Naive thymus-derived CD4-positive, alpha-beta T cell (primary cell): ENCODE measurements at regions not wholly inside any gene's neighbourhood (a gene's known extent, or its start where the extent isn't known, plus 50 kb on each side); places are given as distances from the start of the nearest gene placed in this dataset.

Source experiments
- ATAC-seq: fragments of 150-1000 bp; cut with Tn5 transposase; 2 replicates; pipeline ENCODE4 v1.10.0; 2021; ENCODE audit warnings: mild to moderate bottlenecking, moderate library complexity
- CTCF ChIA-PET: fragments of 350-600 bp; sonication (Branson Sonifier 250); formaldehyde crosslinking; loops from one replicate; lab custom pipeline; 2021; ENCODE audit warnings: antibody characterized with exemption; lab: Charles Lee
- POLR2A ChIA-PET: fragments of 350-600 bp; sonication (Branson Sonifier 250); formaldehyde crosslinking; loops from one replicate; lab custom pipeline; 2021; ENCODE audit warnings: antibody characterized with exemption, inconsistent platforms; lab: Charles Lee
- DNase-seq, 9 donors: peaks; one replicate each; pipeline versions ENCODE4 v3.0.0 to v3.0.0-alpha.2; 2020 to 2022; ENCODE audit warnings: mixed read lengths in 1 of 9
- H3K27ac ChIP-seq: one replicate; pipeline ENCODE4 v1.7.0; 2013; ENCODE audit warnings: mild to moderate bottlenecking, low read depth, low read length, moderate library complexity
- H3K27me3 ChIP-seq, 2 donors: one replicate each; pipeline ENCODE4 v1.7.0; 2013; ENCODE audit warnings: low read length in 2 of 2, mild to moderate bottlenecking in 2 of 2, moderate library complexity in 2 of 2; ENCODE audit not compliant: control insufficient read depth in 2 of 2, insufficient read depth in 2 of 2
- H3K36me3 ChIP-seq, 3 experiments: 1 replicate in 2 of 3; 2 replicates in 1 of 3; pipeline ENCODE4 v1.7.0; 2013; ENCODE audit warnings: low read length in 3 of 3, mild to moderate bottlenecking in 3 of 3, moderate library complexity in 1 of 3; ENCODE audit not compliant: insufficient read depth in 3 of 3, control insufficient read depth in 2 of 3
- H3K4me1 ChIP-seq, 2 donors: one replicate each; pipeline ENCODE4 v1.7.0; 2013; ENCODE audit warnings: low read length in 2 of 2, mild to moderate bottlenecking in 2 of 2, moderate library complexity in 1 of 2; ENCODE audit not compliant: control insufficient read depth in 2 of 2, insufficient read depth in 2 of 2
- H3K4me3 ChIP-seq: 2 replicates; pipeline ENCODE4 v1.7.0; 2013; ENCODE audit warnings: mild to moderate bottlenecking, low read length
- H3K9me3 ChIP-seq, 3 experiments: 1 replicate in 2 of 3; 2 replicates in 1 of 3; pipeline ENCODE4 v1.7.0; 2013; ENCODE audit warnings: low read length in 3 of 3; ENCODE audit not compliant: control insufficient read depth in 2 of 3
- H3K27ac Mint-ChIP-seq, 9 donors: one replicate each; pipeline ENCODE4 v1.8.0; 2020 to 2022; ENCODE audit warnings: mixed read lengths in 9 of 9, mild to moderate bottlenecking in 8 of 9, moderate library complexity in 5 of 9, inconsistent platforms in 2 of 9
- H3K27me3 Mint-ChIP-seq, 5 donors: one replicate each; pipeline ENCODE4 v1.8.0; 2021 to 2022; ENCODE audit warnings: mixed read lengths in 5 of 5, mild to moderate bottlenecking in 1 of 5
- H3K36me3 Mint-ChIP-seq, 5 donors: one replicate each; pipeline ENCODE4 v1.8.0; 2020 to 2022; ENCODE audit warnings: mixed read lengths in 5 of 5, mild to moderate bottlenecking in 3 of 5, inconsistent platforms in 1 of 5
- H3K4me1 Mint-ChIP-seq, 7 donors: one replicate each; pipeline ENCODE4 v1.8.0; 2020 to 2022; ENCODE audit warnings: mixed read lengths in 7 of 7, mild to moderate bottlenecking in 3 of 7, inconsistent platforms in 1 of 7
- H3K4me3 Mint-ChIP-seq, 10 donors: one replicate each; pipeline ENCODE4 v1.8.0; 2020 to 2022; ENCODE audit warnings: mild to moderate bottlenecking in 10 of 10, mixed read lengths in 10 of 10, moderate library complexity in 6 of 10, inconsistent platforms in 2 of 10
- H3K9me3 Mint-ChIP-seq, 11 donors: one replicate each; pipeline ENCODE4 v1.8.0; 2020 to 2022; ENCODE audit warnings: mixed read lengths in 11 of 11, mild to moderate bottlenecking in 4 of 11, inconsistent platforms in 1 of 11, moderate library complexity in 1 of 11
- intact Hi-C, 2 donors: fragments of 100-400 bp; cut with micrococcal nuclease; formaldehyde crosslinking; loops; one replicate each; pipeline ENCODE4 v1.15.1; 2023

- Mint-ChIP-seq H3K4me1 (no peaks in the 10 kb centered on the region), H3K27me3 (no peaks in the 10 kb centered on the region), H3K9me3 (peaks cover 0 to 12% (median 2%) of the 10 kb centered on the region in 11 donors), H3K36me3 (no peaks in the 10 kb centered on the region), H3K4me3 (no peak overlapping the region), H3K27ac (no peak overlapping the region)
- intact Hi-C loops = no loop called here
- ChIA-PET CTCF (no interaction called here), POLR2A (no interaction called here)
- Histone ChIP-seq H3K4me1 (no peaks in the 10 kb centered on the region), H3K9me3 (no peaks in the 10 kb centered on the region), H3K27ac (no peak overlapping the region), H3K36me3 (no peaks in the 10 kb centered on the region), H3K4me3 (no peak overlapping the region), H3K27me3 (no peaks in the 10 kb centered on the region)
- DNase-seq (no peak), ATAC-seq (no peak)
These were observed 1157.2 kb upstream of the ADGRL4 start for GRCh38 chr1:80163686-80164085.

GRCh38 chr1:80158771-80159170, 1152.2 kb upstream of the ADGRL4 start:
- CTCF ChIA-PET = no interaction called here
- no peaks in the 10 kb centered on the region for H3K4me1 ChIP-seq
- no peaks in the 10 kb centered on the region for H3K9me3 ChIP-seq
- no peak overlapping the region for H3K27ac Mint-ChIP-seq
- H3K27me3 Mint-ChIP-seq = no peaks in the 10 kb centered on the region
- no peaks in the 10 kb centered on the region for H3K36me3 ChIP-seq
- peaks cover 0 to 12% (median 5%) of the 10 kb centered on the region in 11 donors for H3K9me3 Mint-ChIP-seq
- no peaks in the 10 kb centered on the region for H3K4me1 Mint-ChIP-seq
- H3K27me3 ChIP-seq = no peaks in the 10 kb centered on the region
- H3K27ac ChIP-seq = no peak overlapping the region
- no peak for ATAC-seq
- H3K4me3 ChIP-seq = no peak overlapping the region
- DNase-seq = no peak
- POLR2A ChIA-PET = no interaction called here
- no peak overlapping the region for H3K4me3 Mint-ChIP-seq
- H3K36me3 Mint-ChIP-seq = no peaks in the 10 kb centered on the region
- intact Hi-C loops = no loop called here

- intact Hi-C loops = no loop called here
- H3K9me3 ChIP-seq = no peaks in the 10 kb centered on the region
- no peak overlapping the region for H3K27ac ChIP-seq
- no peak for ATAC-seq
- DNase-seq = no peak
- Mint-ChIP-seq H3K4me3 (no peak overlapping the region), H3K27me3 (no peaks in the 10 kb centered on the region), H3K4me1 (no peaks in the 10 kb centered on the region), H3K36me3 (peaks cover 0 to under 1% (median 0%) of the 10 kb centered on the region in 5 donors), H3K27ac (no peak overlapping the region), H3K9me3 (peaks cover under 1 to 12% (median 5%) of the 10 kb centered on the region in 11 donors)
- H3K36me3 ChIP-seq = no peaks in the 10 kb centered on the region
- no peaks in the 10 kb centered on the region for H3K27me3 ChIP-seq
- POLR2A ChIA-PET = no interaction called here
- no peak overlapping the region for H3K4me3 ChIP-seq
- no peaks in the 10 kb centered on the region for H3K4me1 ChIP-seq
- CTCF ChIA-PET = no interaction called here
These were observed 1151.7 kb upstream of the ADGRL4 start for GRCh38 chr1:80158266-80158665.

DNA sequence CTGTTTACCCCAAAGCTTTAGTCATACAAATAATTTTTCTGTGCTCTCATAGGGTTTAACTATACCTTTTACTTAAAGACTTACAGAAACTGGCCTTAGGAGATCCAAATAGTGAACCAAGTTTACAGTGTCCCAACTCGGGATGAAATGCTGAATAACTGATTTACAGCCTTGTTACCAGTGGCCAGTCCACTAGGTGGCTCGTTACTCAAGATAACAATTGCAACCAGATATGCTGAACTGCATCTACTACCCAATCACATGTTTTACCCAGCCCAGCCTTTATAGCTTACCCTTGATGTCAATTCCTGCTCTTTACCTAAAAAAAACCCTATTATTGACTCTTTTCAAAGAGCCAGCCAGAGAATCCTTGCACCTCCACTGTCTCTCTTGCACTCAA, 1148.8 kb upstream of the ADGRL4 start:
- H3K4me1 ChIP-seq = no peaks in the 10 kb centered on the region
- H3K4me3 ChIP-seq = no peak overlapping the region
- Mint-ChIP-seq H3K36me3 (peaks cover 0 to 5% (median 0%) of the 10 kb centered on the region in 5 donors), H3K27me3 (no peaks in the 10 kb centered on the region), H3K27ac (no peak overlapping the region), H3K9me3 (peaks cover 2 to 24% (median 11%) of the 10 kb centered on the region in 11 donors), H3K4me3 (no peak overlapping the region), H3K4me1 (no peaks in the 10 kb centered on the region)
- no peaks in the 10 kb centered on the region for H3K27me3 ChIP-seq
- intact Hi-C loops = no loop called here
- H3K27ac ChIP-seq = no peak overlapping the region
- CTCF ChIA-PET = interaction anchor here (0.6 kb wide), 1 partner anchor 26 kb away, joined by 3 read pairs; no protein-coding TSS in a partner anchor
- no peaks in the 10 kb centered on the region for H3K36me3 ChIP-seq
- H3K9me3 ChIP-seq = no peaks in the 10 kb centered on the region
- POLR2A ChIA-PET = no interaction called here
- no peak for DNase-seq
- ATAC-seq = no peak

- ChIA-PET CTCF (no interaction called here), POLR2A (no interaction called here)
- H3K4me3 ChIP-seq = no peak overlapping the region
- DNase-seq = no peak
- no peaks in the 10 kb centered on the region for H3K36me3 ChIP-seq
- intact Hi-C loops = no loop called here
- no peaks in the 10 kb centered on the region for H3K4me1 ChIP-seq
- Mint-ChIP-seq H3K4me3 (no peak overlapping the region), H3K27me3 (no peaks in the 10 kb centered on the region), H3K27ac (peak overlapping the region in 1 of 9 donors; percentile 4), H3K9me3 (peaks cover 3 to 36% (median 13%) of the 10 kb centered on the region in 11 donors), H3K4me1 (no peaks in the 10 kb centered on the region), H3K36me3 (peaks cover 0 to 5% (median 0%) of the 10 kb centered on the region in 5 donors)
- H3K9me3 ChIP-seq = no peaks in the 10 kb centered on the region
- ATAC-seq = no peak
- no peak overlapping the region for H3K27ac ChIP-seq
- no peaks in the 10 kb centered on the region for H3K27me3 ChIP-seq
These were observed 1147.6 kb upstream of the ADGRL4 start for GRCh38 chr1:80154176-80154575.

- intact Hi-C loops = no loop called here
- Histone ChIP-seq H3K27ac (no peak overlapping the region), H3K9me3 (no peaks in the 10 kb centered on the region), H3K36me3 (no peaks in the 10 kb centered on the region), H3K4me3 (no peak overlapping the region), H3K4me1 (no peaks in the 10 kb centered on the region), H3K27me3 (no peaks in the 10 kb centered on the region)
- Mint-ChIP-seq H3K36me3 (peaks cover 0 to 5% (median 0%) of the 10 kb centered on the region in 5 donors), H3K9me3 (peaks cover 3 to 39% (median 15%) of the 10 kb centered on the region in 11 donors), H3K4me3 (no peak overlapping the region), H3K27me3 (no peaks in the 10 kb centered on the region), H3K27ac (no peak overlapping the region), H3K4me1 (no peaks in the 10 kb centered on the region)
- CTCF ChIA-PET = no interaction called here
- POLR2A ChIA-PET = no interaction called here
- ATAC-seq (no peak), DNase-seq (no peak)
These were observed 1147.2 kb upstream of the ADGRL4 start for GRCh38 chr1:80153762-80154161.

- ATAC-seq = no peak
- peaks cover 0 to 14% (median 0%) of the 10 kb centered on the region in 3 experiments for H3K9me3 ChIP-seq
- H3K27ac Mint-ChIP-seq = no peak overlapping the region
These were observed 1136.8 kb upstream of the ADGRL4 start for GRCh38 chr1:80143361-80143760.

More at GRCh38 chr1:80143361-80143760, 1136.8 kb upstream of the ADGRL4 start:
- no peaks in the 10 kb centered on the region for H3K36me3 ChIP-seq
- no peaks in the 10 kb centered on the region for H3K4me1 ChIP-seq
- intact Hi-C loops = no loop called here
- ChIA-PET POLR2A (no interaction called here), CTCF (no interaction called here)
- no peaks in the 10 kb centered on the region for H3K4me1 Mint-ChIP-seq
- H3K9me3 Mint-ChIP-seq = peaks cover 5 to 44% (median 15%) of the 10 kb centered on the region in 11 donors
- H3K36me3 Mint-ChIP-seq = no peaks in the 10 kb centered on the region
- no peak for DNase-seq
- H3K4me3 Mint-ChIP-seq = no peak overlapping the region
- no peaks in the 10 kb centered on the region for H3K27me3 Mint-ChIP-seq
- H3K27me3 ChIP-seq = no peaks in the 10 kb centered on the region
- H3K27ac ChIP-seq = no peak overlapping the region
- no peak overlapping the region for H3K4me3 ChIP-seq
